Stimulated activated memory B cell treated with anti-CD40 and anti-IgM and Interleukin-4, amounts not matched to agents 10 μg/mL and 1 μg/mL and 100 μg/mL, for 72 hours (primary cell): ENCODE measurements at regions not wholly inside any gene's neighbourhood (a gene's known extent, or its start where the extent isn't known, plus 50 kb on each side); places are given as distances from the start of the nearest gene placed in this dataset.
"Not testable (repeated sequence)": the region's sequence is repeated elsewhere in the genome, so short reads cannot be mapped to it uniquely, and the experiment has no call there.

Experiments
- ATAC-seq: fragments of 150-1000 bp; cut with Tn5 transposase; 2 replicates; pipeline ENCODE4 v1.10.0; 2021
- H3K27ac Mint-ChIP-seq: one replicate; pipeline ENCODE4 v1.8.0; 2022; ENCODE audit warnings: mild to moderate bottlenecking, mixed read lengths
- H3K27me3 Mint-ChIP-seq: one replicate; pipeline ENCODE4 v1.8.0; 2022; ENCODE audit warnings: mixed read lengths
- H3K36me3 Mint-ChIP-seq: one replicate; pipeline ENCODE4 v1.8.0; 2022; ENCODE audit warnings: mixed read lengths
- H3K4me1 Mint-ChIP-seq: one replicate; pipeline ENCODE4 v1.8.0; 2022; ENCODE audit warnings: mixed read lengths
- H3K4me3 Mint-ChIP-seq: one replicate; pipeline ENCODE4 v1.8.0; 2022; ENCODE audit warnings: mild to moderate bottlenecking, moderate library complexity, mixed read lengths
- H3K9me3 Mint-ChIP-seq: one replicate; pipeline ENCODE4 v1.8.0; 2022; ENCODE audit warnings: mixed read lengths

GRCh38 chr13:78087966-78088678 lies 169.5 kb upstream of the EDNRB start:
- Mint-ChIP-seq H3K9me3 (peaks cover under 1% of the 10 kb centered on the region), H3K4me1 (peaks cover 9% of the 10 kb centered on the region), H3K27ac (no peak overlapping the region), H3K4me3 (no peak overlapping the region), H3K27me3 (peaks cover 37% of the 10 kb centered on the region), H3K36me3 (no peaks in the 10 kb centered on the region)
- ATAC-seq: no peak

GRCh38 chr13:78085434-78086225 lies 167.0 kb upstream of the EDNRB start:
- Mint-ChIP-seq H3K4me3 (no peak overlapping the region), H3K4me1 (peaks cover 9% of the 10 kb centered on the region), H3K36me3 (peaks cover 7% of the 10 kb centered on the region), H3K9me3 (peaks cover 13% of the 10 kb centered on the region), H3K27ac (no peak overlapping the region), H3K27me3 (peaks cover 36% of the 10 kb centered on the region)
- no peak for ATAC-seq

- Mint-ChIP-seq H3K9me3 (peaks cover 13% of the 10 kb centered on the region), H3K4me1 (peaks cover 9% of the 10 kb centered on the region), H3K36me3 (peaks cover 7% of the 10 kb centered on the region), H3K27ac (no peak overlapping the region), H3K27me3 (peaks cover 24% of the 10 kb centered on the region), H3K4me3 (no peak overlapping the region)
- ATAC-seq: no peak
Observed at GRCh38 chr13:78084401-78084800, 165.8 kb upstream of the EDNRB start.

GRCh38 chr13:78078168-78078567 lies 159.5 kb upstream of the EDNRB start:
- H3K9me3 Mint-ChIP-seq: peaks cover 13% of the 10 kb centered on the region
- no peaks in the 10 kb centered on the region for H3K4me1 Mint-ChIP-seq
- no peak for ATAC-seq
- peaks cover 14% of the 10 kb centered on the region for H3K27me3 Mint-ChIP-seq
- H3K4me3 Mint-ChIP-seq: no peak overlapping the region
- no peak overlapping the region for H3K27ac Mint-ChIP-seq
- H3K36me3 Mint-ChIP-seq: peaks cover 7% of the 10 kb centered on the region

GRCh38 chr13:78067290-78067689 lies 148.7 kb upstream of the EDNRB start:
- H3K4me3 Mint-ChIP-seq: no peak overlapping the region
- H3K27ac Mint-ChIP-seq: no peak overlapping the region
- H3K9me3 Mint-ChIP-seq: peaks cover 3% of the 10 kb centered on the region
- no peaks in the 10 kb centered on the region for H3K36me3 Mint-ChIP-seq
- no peaks in the 10 kb centered on the region for H3K4me1 Mint-ChIP-seq
- ATAC-seq: no peak
- H3K27me3 Mint-ChIP-seq: peaks cover 3% of the 10 kb centered on the region

- ATAC-seq: no peak
- peaks cover 3% of the 10 kb centered on the region for H3K9me3 Mint-ChIP-seq
- H3K4me3 Mint-ChIP-seq: no peak overlapping the region
- no peaks in the 10 kb centered on the region for H3K36me3 Mint-ChIP-seq
- no peaks in the 10 kb centered on the region for H3K27me3 Mint-ChIP-seq
- no peaks in the 10 kb centered on the region for H3K4me1 Mint-ChIP-seq
- no peak overlapping the region for H3K27ac Mint-ChIP-seq
Observed at GRCh38 chr13:78065141-78065540, 146.5 kb upstream of the EDNRB start.

- no peak overlapping the region for H3K27ac Mint-ChIP-seq
- no peaks in the 10 kb centered on the region for H3K27me3 Mint-ChIP-seq
- ATAC-seq: no peak
- no peaks in the 10 kb centered on the region for H3K4me1 Mint-ChIP-seq
- H3K4me3 Mint-ChIP-seq: no peak overlapping the region
- H3K9me3 Mint-ChIP-seq: peaks cover 6% of the 10 kb centered on the region
- H3K36me3 Mint-ChIP-seq: no peaks in the 10 kb centered on the region
Observed at GRCh38 chr13:78061806-78062205, 143.2 kb upstream of the EDNRB start.

- Mint-ChIP-seq H3K27ac (no peak overlapping the region), H3K4me3 (no peak overlapping the region), H3K4me1 (no peaks in the 10 kb centered on the region), H3K9me3 (peaks cover 13% of the 10 kb centered on the region), H3K36me3 (no peaks in the 10 kb centered on the region), H3K27me3 (no peaks in the 10 kb centered on the region)
- no peak for ATAC-seq
Observed at GRCh38 chr13:78060966-78061365, 142.3 kb upstream of the EDNRB start.

- not testable (repeated sequence) for H3K36me3 Mint-ChIP-seq, H3K27ac Mint-ChIP-seq, ATAC-seq, H3K4me3 Mint-ChIP-seq, H3K27me3 Mint-ChIP-seq, H3K4me1 Mint-ChIP-seq
- peaks cover 10% of the 10 kb centered on the region for H3K9me3 Mint-ChIP-seq
Observed at GRCh38 chr13:78056865-78057264, 138.2 kb upstream of the EDNRB start.

- Mint-ChIP-seq H3K36me3 (no peaks in the 10 kb centered on the region), H3K27ac (no peak overlapping the region), H3K9me3 (peaks cover 10% of the 10 kb centered on the region), H3K27me3 (no peaks in the 10 kb centered on the region), H3K4me3 (no peak overlapping the region), H3K4me1 (no peaks in the 10 kb centered on the region)
- no peak for ATAC-seq
Observed at GRCh38 chr13:78054157-78054556, 135.5 kb upstream of the EDNRB start.

- peaks cover 12% of the 10 kb centered on the region for H3K4me1 Mint-ChIP-seq
- no peaks in the 10 kb centered on the region for H3K9me3 Mint-ChIP-seq
- no peak overlapping the region for H3K27ac Mint-ChIP-seq
- ATAC-seq: no peak
- H3K36me3 Mint-ChIP-seq: no peaks in the 10 kb centered on the region
- H3K4me3 Mint-ChIP-seq: no peak overlapping the region
- H3K27me3 Mint-ChIP-seq: peaks cover 8% of the 10 kb centered on the region
Observed at GRCh38 chr13:78047151-78047550, 128.5 kb upstream of the EDNRB start.

GRCh38 chr13:78046331-78046730 lies 127.7 kb upstream of the EDNRB start:
- Mint-ChIP-seq H3K27me3 (peaks cover 16% of the 10 kb centered on the region), H3K36me3 (no peaks in the 10 kb centered on the region), H3K27ac (no peak overlapping the region), H3K9me3 (no peaks in the 10 kb centered on the region), H3K4me1 (peaks cover 12% of the 10 kb centered on the region), H3K4me3 (no peak overlapping the region)
- peak; percentile 58 for ATAC-seq

GRCh38 chr13:78045916-78046315 lies 127.3 kb upstream of the EDNRB start:
- H3K27me3 Mint-ChIP-seq: peaks cover 16% of the 10 kb centered on the region
- no peaks in the 10 kb centered on the region for H3K9me3 Mint-ChIP-seq
- no peak overlapping the region for H3K27ac Mint-ChIP-seq
- H3K36me3 Mint-ChIP-seq: no peaks in the 10 kb centered on the region
- ATAC-seq: no peak
- H3K4me1 Mint-ChIP-seq: peaks cover 12% of the 10 kb centered on the region
- no peak overlapping the region for H3K4me3 Mint-ChIP-seq

GRCh38 chr13:78041366-78041765 lies 122.7 kb upstream of the EDNRB start:
- H3K27me3 Mint-ChIP-seq: peaks cover 16% of the 10 kb centered on the region
- not testable (repeated sequence) for H3K9me3 Mint-ChIP-seq, H3K4me3 Mint-ChIP-seq, H3K27ac Mint-ChIP-seq, ATAC-seq, H3K4me1 Mint-ChIP-seq, H3K36me3 Mint-ChIP-seq

GRCh38 chr13:78040205-78040830 lies 121.7 kb upstream of the EDNRB start:
- no peak for ATAC-seq
- peaks cover 16% of the 10 kb centered on the region for H3K27me3 Mint-ChIP-seq
- no peak overlapping the region for H3K4me3 Mint-ChIP-seq
- no peak overlapping the region for H3K27ac Mint-ChIP-seq
- no peaks in the 10 kb centered on the region for H3K9me3 Mint-ChIP-seq
- no peaks in the 10 kb centered on the region for H3K4me1 Mint-ChIP-seq
- H3K36me3 Mint-ChIP-seq: no peaks in the 10 kb centered on the region

- Mint-ChIP-seq H3K27ac (no peak overlapping the region), H3K4me3 (no peak overlapping the region), H3K27me3 (peaks cover 5% of the 10 kb centered on the region), H3K9me3 (no peaks in the 10 kb centered on the region), H3K36me3 (no peaks in the 10 kb centered on the region), H3K4me1 (no peaks in the 10 kb centered on the region)
- no peak for ATAC-seq
Observed at GRCh38 chr13:78036841-78037240, 118.2 kb upstream of the EDNRB start.
